ENCODE measurements at regions not wholly inside any gene's neighbourhood (a gene's known extent, or its start where the extent isn't known, plus 50 kb on each side); places are given as distances from the start of the nearest gene placed in this dataset.

DNA sequence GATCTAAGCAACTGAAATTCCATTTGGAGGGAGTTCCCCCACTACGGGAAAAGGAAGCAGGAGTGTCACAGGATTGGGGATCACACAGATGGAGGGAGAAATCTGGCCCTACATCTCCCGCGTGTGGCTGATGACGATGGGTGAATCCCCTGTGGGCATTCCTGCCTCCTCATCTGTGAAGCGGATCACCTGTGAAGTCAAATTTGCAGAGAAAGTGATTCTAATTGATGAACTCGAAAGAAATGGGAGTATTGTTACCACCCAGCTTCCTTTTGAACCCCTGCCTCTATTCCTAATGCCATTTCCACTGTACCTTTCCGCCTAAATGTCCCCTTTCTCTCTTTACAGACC, 92.0 kb downstream of the CMPK2 start:
- TF ChIP-seq CTCF (optimal IDR thresholded peaks at IDR 0.05 in 1 of 3, IDR thresholded peaks at IDR 0.05 in 1 of 3, conservative IDR thresholded peaks at IDR 0.05 in 1 of 3; ENCODE audit: extremely low read depth in 1 of 3, insufficient read depth in 2 of 3, low read length in 3 of 3) (no peak), EZH2 (IDR thresholded peaks at IDR 0.05; ENCODE audit: low read length) (no peak)
